Psoas muscle (tissue), 7 donors: ENCODE measurements at regions not wholly inside any gene's neighbourhood (a gene's known extent, or its start where the extent isn't known, plus 50 kb on each side); places are given as distances from the start of the nearest gene placed in this dataset.

Experiments used
- ATAC-seq, 4 donors: fragments of 200-7000 bp; cut with Tn5 transposase; one replicate each; pipeline ENCODE4 v1.9.1; 2020; ENCODE audit warnings: moderate library complexity in 3 of 4, mild to moderate bottlenecking in 2 of 4
- DNase-seq, 2 donors: peaks; one replicate each; pipeline ENCODE4 v3.0.0-alpha.2; 2020
- H3K27ac ChIP-seq: fragments of 200-600 bp; one replicate; pipeline ENCODE4 v1.8.0; 2022
- H3K27me3 ChIP-seq, 3 donors: fragments of 200-600 bp in 1 of 3; one replicate each; pipeline versions ENCODE4 v1.6.1 to v1.8.0; 2013 to 2022; ENCODE audit warnings: low read length in 2 of 3, mild to moderate bottlenecking in 2 of 3, moderate library complexity in 1 of 3; ENCODE audit not compliant: insufficient read depth in 3 of 3
- H3K36me3 ChIP-seq, 2 donors: fragments of 200-600 bp in 1 of 2; one replicate each; pipeline versions ENCODE4 v1.6.1 to v1.8.0; 2013 to 2022; ENCODE audit warnings: low read depth in 1 of 2, mild to moderate bottlenecking in 1 of 2, moderate library complexity in 1 of 2; ENCODE audit not compliant: insufficient read depth in 1 of 2
- H3K4me1 ChIP-seq: fragments of 200-600 bp; one replicate; pipeline ENCODE4 v1.8.0; 2022
- H3K4me3 ChIP-seq: fragments of 200-600 bp; one replicate; pipeline ENCODE4 v1.8.0; 2022; ENCODE audit warnings: mild to moderate bottlenecking
- H3K9me3 ChIP-seq: fragments of 200-600 bp; one replicate; pipeline ENCODE4 v1.8.0; 2022
- CTCF ChIP-seq: fragments of 200-600 bp; IDR thresholded peaks from one replicate; pipeline ENCODE4 v1.8.0; 2022; ENCODE audit warnings: antibody characterized with exemption
- WGBS, 3 donors: extraction: QIAGEN DNeasy Blood & Tissue Kit; methylation state at CpG; one replicate each; pipeline versions ENCODE4 v1.1.6 to v1.1.7; 2013; 5-methylcytosine and 5-hydroxymethylcytosine counted together
- intact Hi-C, 2 donors: fragments of 100-400 bp; cut with DNase I; formaldehyde crosslinking; loops; one replicate each; pipeline versions ENCODE4 v1.11.0 to v1.14.2; 2022
- donor health status: healthy with polysubstance abuse.
- donor health status: DM: no; HTN: no; CAD: no; lungs with moderate emphysema.
- donor health status: Bipolar disorder and iron deficiency.
- donor health status: healthy.
- donor health status: DM: yes; HTN: yes; CAD: no.
- donor health status: DM: no; HTN: no; CAD: no.
- donor health status: DM: yes; HTN: yes; CAD: no.

DNA sequence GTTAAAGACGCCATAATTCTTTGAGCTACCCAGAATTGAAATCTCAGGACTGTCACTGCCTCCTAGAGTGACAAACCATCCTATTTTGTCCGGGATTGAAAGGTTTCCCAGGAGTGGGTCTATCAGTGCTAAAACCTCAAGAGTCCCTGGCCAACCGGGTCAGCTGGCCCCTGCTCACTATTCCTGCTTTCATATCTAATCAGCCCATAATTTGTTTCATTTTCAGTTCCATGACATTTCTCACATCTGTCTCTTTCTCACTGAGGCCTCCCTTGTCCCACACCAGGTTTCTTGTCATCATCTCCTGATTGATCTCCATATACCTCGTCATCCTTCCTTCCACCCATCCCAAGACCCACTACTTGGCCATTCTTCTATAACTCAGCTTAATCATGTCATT is 98.2 kb downstream of the SLC35B3 start:
- intact Hi-C loops, result no loop called here
- Histone ChIP-seq H3K36me3 (no peaks in the 10 kb centered on the region), H3K27ac (no peak overlapping the region), H3K4me3 (no peak overlapping the region), H3K4me1 (no peaks in the 10 kb centered on the region), H3K9me3 (no peaks in the 10 kb centered on the region), H3K27me3 (no peaks in the 10 kb centered on the region)
- ATAC-seq, result no peak
- no peak for DNase-seq
- TF ChIP-seq CTCF, result no peak
- 54 to 58% (median 57%) methylated on average over 4 of the region's 4 CpGs for WGBS, 3 donors

DNA sequence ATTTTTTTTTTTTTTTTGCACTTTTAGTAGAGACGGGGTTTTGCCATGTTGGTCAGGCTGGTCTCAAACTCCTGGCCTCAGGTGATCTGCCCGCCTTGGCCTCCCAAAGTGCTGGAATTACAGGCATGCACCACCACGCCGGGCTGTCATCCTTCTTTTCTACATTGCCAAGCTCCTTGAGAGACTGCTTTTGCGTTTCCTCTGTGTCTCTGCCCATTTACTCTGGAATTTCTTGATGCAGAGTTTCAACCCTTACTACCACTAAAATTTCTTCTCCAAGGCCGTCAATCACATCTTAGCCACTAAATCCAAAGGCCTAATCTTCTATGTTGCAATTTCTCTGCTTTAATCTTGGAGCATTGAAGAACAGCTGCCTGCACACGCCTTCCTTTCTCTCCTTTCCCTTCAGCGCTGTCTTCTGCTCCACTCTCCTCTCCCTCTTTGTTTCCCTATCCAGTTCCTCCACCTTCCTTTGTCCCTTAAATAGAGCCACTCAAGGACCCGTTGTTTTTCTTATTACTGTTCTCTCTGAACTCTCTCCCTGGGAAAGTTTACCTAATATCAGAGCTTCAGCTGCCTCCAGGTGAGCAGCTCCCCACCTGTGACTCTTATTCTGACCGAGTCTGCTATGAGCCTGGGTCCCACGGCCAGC is 98.8 kb downstream of the SLC35B3 start:
- no peaks in the 10 kb centered on the region for H3K36me3 ChIP-seq
- WGBS, 3 donors, result 77 to 81% (median 78%) methylated on average over 11 of the region's 11 CpGs
- no peaks in the 10 kb centered on the region for H3K27me3 ChIP-seq
- DNase-seq, result no peak
- no peak for TF ChIP-seq CTCF
- no peaks in the 10 kb centered on the region for H3K4me1 ChIP-seq
- no peak for ATAC-seq
- no peak overlapping the region for H3K4me3 ChIP-seq
- H3K9me3 ChIP-seq, result no peaks in the 10 kb centered on the region
- H3K27ac ChIP-seq, result no peak overlapping the region
- intact Hi-C loops, result no loop called here

DNA sequence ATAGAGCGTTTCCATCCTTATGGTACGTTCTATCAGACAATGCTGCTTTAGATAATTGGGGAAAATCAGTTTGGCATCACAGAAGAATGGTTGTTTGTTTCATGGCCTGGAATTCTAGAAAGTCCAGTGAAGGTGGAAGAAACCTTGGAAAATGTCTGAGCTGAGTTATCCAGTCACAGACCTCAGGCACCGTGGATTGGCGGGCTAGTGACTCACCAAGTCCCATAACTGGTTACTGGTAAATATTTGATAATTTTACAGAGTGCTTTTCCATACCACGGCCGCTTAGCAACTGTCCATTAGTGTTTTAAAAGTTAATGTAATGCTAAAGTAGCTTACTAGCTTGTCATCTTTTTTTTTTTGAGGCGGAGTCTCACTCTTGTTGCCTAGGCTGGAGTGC is 99.4 kb downstream of the SLC35B3 start:
- intact Hi-C loops, result no loop called here
- WGBS, 3 donors, result 89 to 94% (median 90%) methylated on average over 7 of the region's 7 CpGs
- Histone ChIP-seq H3K9me3 (no peaks in the 10 kb centered on the region), H3K4me1 (no peaks in the 10 kb centered on the region), H3K36me3 (no peaks in the 10 kb centered on the region), H3K4me3 (no peak overlapping the region), H3K27me3 (no peaks in the 10 kb centered on the region), H3K27ac (no peak overlapping the region)
- no peak for ATAC-seq
- no peak for TF ChIP-seq CTCF
- DNase-seq, result no peak

GRCh38 chr6:8335381-8335780 is 100.0 kb downstream of the SLC35B3 start:
- no peak for ATAC-seq
- DNase-seq, result no peak
- 97 to 100% (median 98%) methylated on average over 1 of the region's 1 CpG for WGBS, 3 donors
- H3K9me3 ChIP-seq, result no peaks in the 10 kb centered on the region
- H3K4me1 ChIP-seq, result no peaks in the 10 kb centered on the region
- H3K27ac ChIP-seq, result no peak overlapping the region
- no peaks in the 10 kb centered on the region for H3K27me3 ChIP-seq
- TF ChIP-seq CTCF, result no peak
- no peaks in the 10 kb centered on the region for H3K36me3 ChIP-seq
- no peak overlapping the region for H3K4me3 ChIP-seq
- intact Hi-C loops, result no loop called here

GRCh38 chr6:8334113-8334512 is 101.2 kb downstream of the SLC35B3 start:
- Histone ChIP-seq H3K4me3 (no peak overlapping the region), H3K36me3 (no peaks in the 10 kb centered on the region), H3K9me3 (no peaks in the 10 kb centered on the region), H3K27ac (no peak overlapping the region), H3K27me3 (no peaks in the 10 kb centered on the region), H3K4me1 (no peaks in the 10 kb centered on the region)
- intact Hi-C loops, result no loop called here
- WGBS, 3 donors, result 66 to 70% (median 69%) methylated on average over 5 of the region's 5 CpGs
- ATAC-seq (no peak), DNase-seq (no peak)
- no peak for TF ChIP-seq CTCF
